ENCODE measurements at regions not wholly inside any gene's neighbourhood (a gene's known extent, or its start where the extent isn't known, plus 50 kb on each side); places are given as distances from the start of the nearest gene placed in this dataset.

GRCh38 chr11:119843877-119844276, 114.9 kb upstream of the NECTIN1 start:
- Histone ChIP-seq H3K9me2 (replicated peaks; ENCODE audit: low read depth, low read length) (no peaks in the 10 kb centered on the region), H3K9ac (ENCODE audit: low read depth, low read length, poor library complexity, severe bottlenecking) (no peak overlapping the region), H3K4me2 (ENCODE audit: low read depth, low read length, poor library complexity, severe bottlenecking) (no peak overlapping the region), H3K9me3 (ENCODE audit: insufficient read depth, low read depth, low read length) (no peaks in the 10 kb centered on the region), H3K27me3 (ENCODE audit: insufficient read depth, low read length, poor library complexity, severe bottlenecking) (no peaks in the 10 kb centered on the region), H3K4me3 (ENCODE audit: low read length, poor library complexity, severe bottlenecking) (no peak overlapping the region), H2AFZ (ENCODE audit: low read length) (no peak overlapping the region), H3K79me2 (ENCODE audit: insufficient read depth, low read length) (no peaks in the 10 kb centered on the region), H3K4me1 (ENCODE audit: insufficient read depth, low read length, poor library complexity, severe bottlenecking) (no peaks in the 10 kb centered on the region), H3K36me3 (ENCODE audit: insufficient read depth, low read length) (no peaks in the 10 kb centered on the region), H4K20me1 (ENCODE audit: insufficient read depth, low read length, poor library complexity, severe bottlenecking) (no peaks in the 10 kb centered on the region), H3F3A (ENCODE audit: low read depth) (no peaks in the 10 kb centered on the region)
- TF ChIP-seq EZH2phosphoT487 (IDR thresholded peaks at IDR 0.05; ENCODE audit: borderline replicate concordance) (no peak), CTCF (conservative IDR thresholded peaks at IDR 0.05; ENCODE audit: low read length) (no peak)

- TF ChIP-seq EZH2phosphoT487 (IDR thresholded peaks at IDR 0.05; ENCODE audit: borderline replicate concordance) (no peak), CTCF (conservative IDR thresholded peaks at IDR 0.05; ENCODE audit: low read length) (no peak)
- no peaks in the 10 kb centered on the region for H4K20me1 ChIP-seq (ENCODE audit: insufficient read depth, low read length, poor library complexity, severe bottlenecking)
- H3F3A ChIP-seq (ENCODE audit: low read depth): no peaks in the 10 kb centered on the region
- no peak overlapping the region for H3K4me2 ChIP-seq (ENCODE audit: low read depth, low read length, poor library complexity, severe bottlenecking)
- H3K4me1 ChIP-seq (ENCODE audit: insufficient read depth, low read length, poor library complexity, severe bottlenecking): no peaks in the 10 kb centered on the region
- no peaks in the 10 kb centered on the region for H3K27me3 ChIP-seq (ENCODE audit: insufficient read depth, low read length, poor library complexity, severe bottlenecking)
- H3K36me3 ChIP-seq (ENCODE audit: insufficient read depth, low read length): no peaks in the 10 kb centered on the region
- H3K9ac ChIP-seq (ENCODE audit: low read depth, low read length, poor library complexity, severe bottlenecking): no peak overlapping the region
- H2AFZ ChIP-seq (ENCODE audit: low read length): no peak overlapping the region
- H3K4me3 ChIP-seq (ENCODE audit: low read length, poor library complexity, severe bottlenecking): no peak overlapping the region
- H3K9me2 ChIP-seq (replicated peaks; ENCODE audit: low read depth, low read length): no peaks in the 10 kb centered on the region
- H3K9me3 ChIP-seq (ENCODE audit: insufficient read depth, low read depth, low read length): no peaks in the 10 kb centered on the region
- H3K79me2 ChIP-seq (ENCODE audit: insufficient read depth, low read length): no peaks in the 10 kb centered on the region
These were observed 113.7 kb upstream of the NECTIN1 start for GRCh38 chr11:119842731-119843130.

GRCh38 chr11:119839476-119840133, 110.6 kb upstream of the NECTIN1 start:
- TF ChIP-seq EZH2phosphoT487 (IDR thresholded peaks at IDR 0.05; ENCODE audit: borderline replicate concordance) (no peak), CTCF (conservative IDR thresholded peaks at IDR 0.05; ENCODE audit: low read length) (no peak)

More at GRCh38 chr11:119839476-119840133, 110.6 kb upstream of the NECTIN1 start:
- no peaks in the 10 kb centered on the region for H3K9me2 ChIP-seq (replicated peaks; ENCODE audit: low read depth, low read length)
- H3K36me3 ChIP-seq (ENCODE audit: insufficient read depth, low read length): no peaks in the 10 kb centered on the region
- no peaks in the 10 kb centered on the region for H4K20me1 ChIP-seq (ENCODE audit: insufficient read depth, low read length, poor library complexity, severe bottlenecking)
- no peaks in the 10 kb centered on the region for H3K79me2 ChIP-seq (ENCODE audit: insufficient read depth, low read length)
- H3K9ac ChIP-seq (ENCODE audit: low read depth, low read length, poor library complexity, severe bottlenecking): no peak overlapping the region
- H3K4me1 ChIP-seq (ENCODE audit: insufficient read depth, low read length, poor library complexity, severe bottlenecking): no peaks in the 10 kb centered on the region
- H3K4me2 ChIP-seq (ENCODE audit: low read depth, low read length, poor library complexity, severe bottlenecking): no peak overlapping the region
- H3F3A ChIP-seq (ENCODE audit: low read depth): no peaks in the 10 kb centered on the region
- H3K27me3 ChIP-seq (ENCODE audit: insufficient read depth, low read length, poor library complexity, severe bottlenecking): no peaks in the 10 kb centered on the region
- no peaks in the 10 kb centered on the region for H3K9me3 ChIP-seq (ENCODE audit: insufficient read depth, low read depth, low read length)
- H2AFZ ChIP-seq (ENCODE audit: low read length): no peak overlapping the region
- no peak overlapping the region for H3K4me3 ChIP-seq (ENCODE audit: low read length, poor library complexity, severe bottlenecking)

Data from Loucy (cell line).